ENCODE measurements at regions not wholly inside any gene's neighbourhood (a gene's known extent, or its start where the extent isn't known, plus 50 kb on each side); places are given as distances from the start of the nearest gene placed in this dataset.

- H3K27me3 ChIP-seq (ENCODE audit: low read length), result peaks cover 65% of the 10 kb centered on the region
- TF ChIP-seq EZH2 (IDR thresholded peaks at IDR 0.05; ENCODE audit: low read length, unreplicated experiment), result no peak
- TF ChIP-seq EZH2phosphoT487 (IDR thresholded peaks at IDR 0.05; ENCODE audit: borderline replicate concordance, low read length), result no peak
- no peak for TF ChIP-seq CTCF (conservative IDR thresholded peaks at IDR 0.05; ENCODE audit: low read depth, low read length)
- no peak for ATAC-seq
Observed at GRCh38 chr17:79280010-79280409, 205.4 kb downstream of the ENGASE start.

GRCh38 chr17:79279320-79279719, 204.7 kb downstream of the ENGASE start:
- Histone ChIP-seq H3F3A (ENCODE audit: low read length, unreplicated experiment) (no peaks in the 10 kb centered on the region), H3K9me2 (replicated peaks; ENCODE audit: low read length) (no peaks in the 10 kb centered on the region), H3K36me3 (ENCODE audit: low read depth, low read length) (no peaks in the 10 kb centered on the region), H3K9ac (ENCODE audit: low read length) (no peak overlapping the region), H4K20me1 (ENCODE audit: low read length) (no peaks in the 10 kb centered on the region), H2AFZ (ENCODE audit: low read length) (no peak overlapping the region), H3K27ac (ENCODE audit: low read length) (no peak overlapping the region), H3K9me3 (ENCODE audit: low read length) (no peaks in the 10 kb centered on the region), H3K4me3 (ENCODE audit: low read length) (no peak overlapping the region), H3K4me1 (ENCODE audit: insufficient read depth, low read length) (no peaks in the 10 kb centered on the region), H3K4me2 (ENCODE audit: low read length) (no peak overlapping the region), H3K79me2 (ENCODE audit: low read length) (no peaks in the 10 kb centered on the region), H3K27me3 (ENCODE audit: low read length) (peaks cover 61% of the 10 kb centered on the region)
- no peak for ATAC-seq
- POLR2A ChIA-PET (ENCODE audit: unreplicated experiment), result no interaction called here
- intact Hi-C loops (cut with micrococcal nuclease), result no loop called here
- BruUV-seq (replicated peaks), result no TSS peak
- DNase-seq, result no peak
- TF ChIP-seq EZH2phosphoT487 (IDR thresholded peaks at IDR 0.05; ENCODE audit: borderline replicate concordance, low read length), result no peak
- TF ChIP-seq EZH2 (IDR thresholded peaks at IDR 0.05; ENCODE audit: low read length, unreplicated experiment), result no peak
- no peak for TF ChIP-seq CTCF (conservative IDR thresholded peaks at IDR 0.05; ENCODE audit: low read depth, low read length)
- CTCF ChIA-PET, result no interaction called here

More at GRCh38 chr17:79280010-79280409, 205.4 kb downstream of the ENGASE start:
- Histone ChIP-seq H3K79me2 (ENCODE audit: low read length) (no peaks in the 10 kb centered on the region), H3K4me1 (ENCODE audit: insufficient read depth, low read length) (no peaks in the 10 kb centered on the region), H2AFZ (ENCODE audit: low read length) (no peak overlapping the region), H4K20me1 (ENCODE audit: low read length) (no peaks in the 10 kb centered on the region), H3K9me3 (ENCODE audit: low read length) (no peaks in the 10 kb centered on the region), H3K9me2 (replicated peaks; ENCODE audit: low read length) (no peaks in the 10 kb centered on the region), H3K27ac (ENCODE audit: low read length) (no peak overlapping the region), H3K4me3 (ENCODE audit: low read length) (no peak overlapping the region), H3K4me2 (ENCODE audit: low read length) (no peak overlapping the region), H3K9ac (ENCODE audit: low read length) (no peak overlapping the region), H3F3A (ENCODE audit: low read length, unreplicated experiment) (no peaks in the 10 kb centered on the region), H3K36me3 (ENCODE audit: low read depth, low read length) (no peaks in the 10 kb centered on the region)
- POLR2A ChIA-PET (ENCODE audit: unreplicated experiment), result no interaction called here
- DNase-seq, result no peak
- no TSS peak for BruUV-seq (replicated peaks)
- CTCF ChIA-PET, result no interaction called here
- intact Hi-C loops (cut with micrococcal nuclease), result no loop called here

GRCh38 chr17:79276821-79277220, 202.2 kb downstream of the ENGASE start:
- no peaks in the 10 kb centered on the region for H3K36me3 ChIP-seq (ENCODE audit: low read depth, low read length)
- DNase-seq (no peak), ATAC-seq (no peak)
- ChIA-PET CTCF (no interaction called here), POLR2A (ENCODE audit: unreplicated experiment) (no interaction called here)
- no peak overlapping the region for H3K4me2 ChIP-seq (ENCODE audit: low read length)
- H4K20me1 ChIP-seq (ENCODE audit: low read length), result no peaks in the 10 kb centered on the region
- peaks cover 5% of the 10 kb centered on the region; the same call in 1 of the 2 replicates for H3K4me1 ChIP-seq (ENCODE audit: insufficient read depth, low read length)
- H3K9me2 ChIP-seq (replicated peaks; ENCODE audit: low read length), result no peaks in the 10 kb centered on the region
- no peak overlapping the region for H2AFZ ChIP-seq (ENCODE audit: low read length)
- H3K79me2 ChIP-seq (ENCODE audit: low read length), result no peaks in the 10 kb centered on the region
- H3K9me3 ChIP-seq (ENCODE audit: low read length), result no peaks in the 10 kb centered on the region
- no peaks in the 10 kb centered on the region for H3F3A ChIP-seq (ENCODE audit: low read length, unreplicated experiment)
- H3K9ac ChIP-seq (ENCODE audit: low read length), result no peak overlapping the region
- H3K27ac ChIP-seq (ENCODE audit: low read length), result no peak overlapping the region
- no peak for TF ChIP-seq EZH2 (IDR thresholded peaks at IDR 0.05; ENCODE audit: low read length, unreplicated experiment)
- no peak for TF ChIP-seq EZH2phosphoT487 (IDR thresholded peaks at IDR 0.05; ENCODE audit: borderline replicate concordance, low read length)
- TF ChIP-seq CTCF (conservative IDR thresholded peaks at IDR 0.05; ENCODE audit: low read depth, low read length), result no peak
- H3K4me3 ChIP-seq (ENCODE audit: low read length), result no peak overlapping the region
- BruUV-seq (replicated peaks), result no TSS peak
- H3K27me3 ChIP-seq (ENCODE audit: low read length), result peaks cover 44% of the 10 kb centered on the region
- intact Hi-C loops (cut with micrococcal nuclease), result no loop called here
